ENCODE measurements at regions not wholly inside any gene's neighbourhood (a gene's known extent, or its start where the extent isn't known, plus 50 kb on each side); places are given as distances from the start of the nearest gene placed in this dataset.

DNA sequence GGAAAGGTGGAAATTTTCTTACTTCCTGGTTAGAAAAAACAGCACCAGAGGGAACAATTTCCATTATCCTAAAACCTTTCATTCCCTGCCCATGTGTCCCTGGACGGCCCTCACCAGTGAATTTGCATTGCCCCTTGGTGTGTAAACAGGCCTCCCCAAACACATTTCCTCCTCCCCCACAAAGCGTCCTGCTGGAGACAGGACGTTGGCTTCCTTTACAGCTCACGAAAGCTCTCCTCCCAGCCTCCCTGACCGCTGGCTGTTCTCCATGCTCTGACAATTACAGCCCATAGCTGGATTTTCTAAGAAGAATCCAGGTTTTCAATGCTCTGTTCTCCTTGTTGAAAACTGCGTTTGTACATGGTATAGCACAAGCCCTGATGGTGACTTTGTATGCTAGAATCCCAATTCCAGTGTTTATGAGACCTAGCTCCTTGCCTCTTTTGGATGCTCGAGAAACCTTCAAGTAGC is 724.2 kb upstream of the CELF2 start:
- DNase-seq (ENCODE audit: low read depth in 2 of 2) = no peak

- no peak for DNase-seq (ENCODE audit: low read depth in 2 of 2)
Measured at GRCh38 chr10:10294184-10294880, 723.3 kb upstream of the CELF2 start.

GRCh38 chr10:10294881-10295529 is 722.7 kb upstream of the CELF2 start:
- DNase-seq (ENCODE audit: low read depth in 2 of 2) = no peak

GRCh38 chr10:10295537-10295936 is 722.1 kb upstream of the CELF2 start:
- no peak for DNase-seq (ENCODE audit: low read depth in 2 of 2)

DNA sequence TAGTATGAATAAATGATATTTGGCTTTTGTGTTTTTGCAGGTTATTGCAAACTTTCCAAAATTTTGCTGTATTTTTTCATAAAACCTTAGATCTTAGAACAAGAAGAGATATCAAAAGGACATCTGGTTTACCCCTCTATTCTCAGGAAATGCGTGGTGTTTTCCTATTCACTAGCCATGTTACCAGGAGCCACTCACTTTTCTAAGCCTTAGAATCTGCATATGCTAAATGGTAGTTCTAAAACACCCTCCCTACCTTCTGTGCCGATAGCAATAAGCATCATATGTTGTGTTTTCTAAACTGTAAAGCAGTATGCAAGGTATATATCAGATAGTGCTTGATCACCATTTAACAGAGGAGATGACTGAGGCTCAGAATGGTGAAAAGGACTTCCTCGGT is 715.0 kb upstream of the CELF2 start:
- DNase-seq (ENCODE audit: low read depth in 2 of 2) = no peak

DNA sequence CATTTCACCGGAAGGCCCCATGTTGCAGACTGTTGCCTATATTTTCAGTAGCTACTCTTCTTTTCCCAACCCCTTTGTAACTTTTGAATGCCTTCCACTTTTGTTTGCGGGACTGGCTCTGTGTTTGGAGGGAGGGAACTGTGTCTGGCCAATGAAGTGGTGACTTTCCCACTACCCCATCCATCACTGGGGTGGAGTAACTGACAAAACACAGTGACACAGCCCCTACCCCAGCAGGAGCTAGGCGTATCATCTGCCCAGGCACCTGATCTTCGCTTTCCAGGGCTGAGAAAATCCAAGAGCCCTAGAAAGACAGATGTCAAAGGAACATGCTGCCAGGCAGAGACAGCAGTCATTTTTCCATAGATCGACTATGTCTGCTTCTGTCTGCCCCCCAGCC is 710.6 kb upstream of the CELF2 start:
- DNase-seq (ENCODE audit: low read depth in 2 of 2) = no peak

GRCh38 chr10:10307551-10307950 is 710.1 kb upstream of the CELF2 start:
- no peak for DNase-seq (ENCODE audit: low read depth in 2 of 2)

DNA sequence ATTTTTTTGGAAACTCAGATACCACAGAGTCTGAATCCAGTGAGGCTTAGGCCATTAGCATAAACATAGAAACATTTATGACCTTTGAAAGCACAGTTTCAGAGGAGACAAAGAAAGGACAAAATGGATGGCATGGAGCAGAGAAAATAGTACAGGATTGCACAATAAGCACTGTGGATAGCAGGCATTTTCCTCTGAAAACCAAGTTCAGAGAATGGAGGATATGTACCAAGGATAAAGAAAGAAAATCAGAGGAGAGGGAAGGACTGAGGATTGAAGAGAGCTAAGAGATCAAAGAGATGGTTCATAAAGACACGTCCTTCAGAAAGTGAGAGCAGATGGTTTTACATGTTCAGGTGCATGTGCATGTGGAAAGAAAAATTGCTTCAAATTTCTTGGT is 707.2 kb upstream of the CELF2 start:
- no peak for DNase-seq (ENCODE audit: low read depth in 2 of 2)

- DNase-seq (ENCODE audit: low read depth in 2 of 2) = no peak
Measured at GRCh38 chr10:10311966-10312365, 705.7 kb upstream of the CELF2 start.

GRCh38 chr10:10313149-10313835 is 704.4 kb upstream of the CELF2 start:
- no peak for DNase-seq (ENCODE audit: low read depth in 2 of 2)

- DNase-seq (ENCODE audit: low read depth in 2 of 2) = no peak
Measured at GRCh38 chr10:10314626-10315025, 703.0 kb upstream of the CELF2 start.

DNA sequence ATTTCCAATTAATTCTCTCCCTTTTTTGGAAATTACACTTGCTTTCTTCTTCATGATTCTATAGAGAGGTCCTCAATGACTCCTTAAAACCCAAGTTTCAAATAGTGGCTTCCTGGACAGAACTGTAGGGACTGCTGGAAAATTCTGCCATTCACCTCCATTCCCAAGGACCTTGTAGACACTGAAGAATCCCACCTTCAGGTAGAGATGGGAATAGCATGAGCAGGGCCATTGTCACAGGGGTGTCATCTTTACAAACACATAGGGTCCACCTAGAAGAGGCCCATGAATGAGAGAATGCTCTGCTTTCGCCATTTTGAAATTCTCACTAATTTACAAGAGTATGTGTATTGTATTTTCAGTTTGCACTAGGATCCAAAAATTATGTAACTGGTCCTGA is 701.7 kb upstream of the CELF2 start:
- DNase-seq (ENCODE audit: low read depth in 2 of 2) = no peak

GRCh38 chr10:10317151-10317550 is 700.5 kb upstream of the CELF2 start:
- DNase-seq (ENCODE audit: low read depth in 2 of 2) = no peak

- DNase-seq (ENCODE audit: low read depth in 2 of 2) = no peak
Measured at GRCh38 chr10:10318856-10319255, 698.8 kb upstream of the CELF2 start.

- no peak for DNase-seq (ENCODE audit: low read depth in 2 of 2)
Measured at GRCh38 chr10:10320956-10321355, 696.7 kb upstream of the CELF2 start.

DNA sequence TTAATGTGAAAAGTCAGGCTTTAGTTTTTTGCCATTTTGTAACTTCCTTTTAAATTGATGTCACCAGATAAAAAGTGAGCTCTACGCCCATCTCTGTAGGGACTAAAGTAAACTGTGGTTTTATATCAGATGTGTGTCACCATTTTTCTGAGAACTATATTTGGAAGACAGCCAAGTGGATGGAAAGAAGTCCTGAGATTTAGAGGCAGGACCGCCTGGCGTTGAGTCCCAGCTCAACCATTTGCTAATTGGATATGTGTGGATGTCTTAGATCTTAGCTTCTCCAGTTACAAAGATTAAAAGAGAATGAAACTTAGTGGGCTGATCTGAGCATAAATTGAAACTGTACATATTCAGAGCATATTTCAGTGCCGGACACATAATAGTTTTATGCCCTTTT is 691.6 kb upstream of the CELF2 start:
- no peak for DNase-seq (ENCODE audit: low read depth in 2 of 2)

GRCh38 chr10:10327934-10328333 is 689.7 kb upstream of the CELF2 start:
- no peak for DNase-seq (ENCODE audit: low read depth in 2 of 2)

GRCh38 chr10:10330418-10330817 is 687.3 kb upstream of the CELF2 start:
- no peak for DNase-seq (ENCODE audit: low read depth in 2 of 2)

DNA sequence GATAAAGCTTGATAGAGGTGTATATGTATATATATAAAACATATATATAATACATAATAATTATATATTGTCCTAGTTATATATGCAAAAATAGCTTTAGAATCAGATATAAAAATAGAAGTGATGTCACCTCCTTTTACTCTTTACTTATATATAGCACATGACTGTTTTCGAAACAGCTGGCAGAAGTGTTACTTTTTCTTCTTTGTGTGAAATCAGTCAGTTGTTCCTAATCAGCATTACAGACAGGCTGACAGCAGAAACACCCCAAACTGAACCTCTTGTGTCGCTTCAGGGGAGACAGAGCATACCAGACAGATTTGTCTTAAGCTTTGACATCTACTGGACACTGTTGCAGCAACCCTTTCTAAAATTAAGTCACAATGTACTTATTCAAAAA is 684.9 kb upstream of the CELF2 start:
- DNase-seq (ENCODE audit: low read depth in 2 of 2) = no peak

DNA sequence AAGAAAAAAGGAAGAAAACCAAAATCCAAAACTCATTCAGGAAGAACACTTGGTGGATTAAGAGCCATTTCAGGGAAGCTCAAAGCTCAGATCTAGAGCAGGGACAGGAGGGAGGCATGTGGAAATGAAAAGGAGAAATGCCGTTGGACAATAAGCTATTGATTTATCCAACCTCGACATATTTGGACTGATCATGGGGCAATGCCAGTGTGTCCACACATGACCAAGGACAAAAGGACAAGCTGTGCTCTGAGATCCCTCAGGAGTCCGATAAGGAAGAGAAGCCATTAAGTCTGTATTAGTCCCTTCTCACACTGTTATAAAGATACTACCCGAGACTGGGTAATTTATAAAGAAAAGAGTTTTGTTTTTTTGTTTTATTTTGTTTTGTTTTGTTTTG is 684.0 kb upstream of the CELF2 start:
- DNase-seq (ENCODE audit: low read depth in 2 of 2) = no peak

GRCh38 chr10:10338339-10338738 is 679.3 kb upstream of the CELF2 start:
- DNase-seq (ENCODE audit: low read depth in 2 of 2) = no peak

- no peak for DNase-seq (ENCODE audit: low read depth in 2 of 2)
Measured at GRCh38 chr10:10346390-10347150, 671.1 kb upstream of the CELF2 start.

Data from activated CD4-positive, alpha-beta T cell treated with anti-CD3 and anti-CD28 coated beads for 24 hours (primary cell).